Activated T-cell treated with anti-CD3 and anti-CD28 coated beads, Interleukin-2, amount 50 U/mL, for 4 hours (primary cell): ENCODE measurements at regions not wholly inside any gene's neighbourhood (a gene's known extent, or its start where the extent isn't known, plus 50 kb on each side); places are given as distances from the start of the nearest gene placed in this dataset.
"Not testable (repeated sequence)": the region's sequence is repeated elsewhere in the genome, so short reads cannot be mapped to it uniquely, and the experiment has no call there.

Experiments
- ATAC-seq, 2 donors: fragments of 200-7000 bp; cut with Tn5 transposase; one replicate each; pipeline ENCODE4 v1.10.0; 2021
- DNase-seq: peaks from one replicate; pipeline ENCODE4 v3.0.0-alpha.2; 2020
- H3K27me3 Mint-ChIP-seq: one replicate; pipeline ENCODE4 v1.8.0; 2021; ENCODE audit warnings: low read depth, mixed read lengths
- H3K36me3 Mint-ChIP-seq: one replicate; pipeline ENCODE4 v1.8.0; 2022; ENCODE audit warnings: mixed read lengths; ENCODE audit not compliant: insufficient read depth
- H3K4me1 Mint-ChIP-seq: one replicate; pipeline ENCODE4 v1.8.0; 2021; ENCODE audit warnings: low read depth, mixed read lengths
- H3K4me3 Mint-ChIP-seq: one replicate; pipeline ENCODE4 v1.8.0; 2021; ENCODE audit warnings: mild to moderate bottlenecking, moderate library complexity, mixed read lengths
- H3K9me3 Mint-ChIP-seq: one replicate; pipeline ENCODE4 v1.8.0; 2021; ENCODE audit warnings: mixed read lengths

GRCh38 chr9:135374591-135374990, 105.0 kb upstream of the PPP1R26 start:
- Mint-ChIP-seq H3K27me3 (peaks cover 5% of the 10 kb centered on the region), H3K4me1 (no peaks in the 10 kb centered on the region), H3K36me3 (no peaks in the 10 kb centered on the region), H3K4me3 (no peak overlapping the region), H3K9me3 (no peaks in the 10 kb centered on the region)
- ATAC-seq (no peak), DNase-seq (no peak)

- H3K4me1 Mint-ChIP-seq: no peaks in the 10 kb centered on the region
- DNase-seq: no peak
- ATAC-seq: no peak
- H3K9me3 Mint-ChIP-seq: no peaks in the 10 kb centered on the region
- no peak overlapping the region for H3K4me3 Mint-ChIP-seq
- H3K36me3 Mint-ChIP-seq: no peaks in the 10 kb centered on the region
- H3K27me3 Mint-ChIP-seq: peaks cover 5% of the 10 kb centered on the region
Measured at GRCh38 chr9:135375001-135375400, 104.6 kb upstream of the PPP1R26 start.

- no peak overlapping the region for H3K4me3 Mint-ChIP-seq
- no peak for ATAC-seq
Measured at GRCh38 chr9:135376511-135377265, 102.9 kb upstream of the PPP1R26 start.

GRCh38 chr9:135377431-135377830, 102.2 kb upstream of the PPP1R26 start:
- DNase-seq: no peak
- no peaks in the 10 kb centered on the region for H3K36me3 Mint-ChIP-seq
- no peaks in the 10 kb centered on the region for H3K4me1 Mint-ChIP-seq
- peaks cover 5% of the 10 kb centered on the region for H3K27me3 Mint-ChIP-seq
- H3K9me3 Mint-ChIP-seq: no peaks in the 10 kb centered on the region
- H3K4me3 Mint-ChIP-seq: no peak overlapping the region
- ATAC-seq: no peak

More at GRCh38 chr9:135376511-135377265, 102.9 kb upstream of the PPP1R26 start:
- peaks cover 5% of the 10 kb centered on the region for H3K27me3 Mint-ChIP-seq
- no peaks in the 10 kb centered on the region for H3K9me3 Mint-ChIP-seq
- DNase-seq: no peak
- H3K4me1 Mint-ChIP-seq: no peaks in the 10 kb centered on the region
- H3K36me3 Mint-ChIP-seq: no peaks in the 10 kb centered on the region

- H3K27me3 Mint-ChIP-seq: peaks cover 5% of the 10 kb centered on the region
Measured at GRCh38 chr9:135378751-135379150, 100.8 kb upstream of the PPP1R26 start.

GRCh38 chr9:135379540-135380267, 99.9 kb upstream of the PPP1R26 start:
- ATAC-seq: no peak
- Mint-ChIP-seq H3K4me3 (no peak overlapping the region), H3K4me1 (no peaks in the 10 kb centered on the region), H3K9me3 (no peaks in the 10 kb centered on the region), H3K36me3 (no peaks in the 10 kb centered on the region), H3K27me3 (peaks cover 5% of the 10 kb centered on the region)
- no peak for DNase-seq

More at GRCh38 chr9:135378751-135379150, 100.8 kb upstream of the PPP1R26 start:
- Mint-ChIP-seq H3K4me1 (no peaks in the 10 kb centered on the region), H3K36me3 (no peaks in the 10 kb centered on the region), H3K9me3 (no peaks in the 10 kb centered on the region), H3K4me3 (no peak overlapping the region)
- no peak for ATAC-seq
- DNase-seq: no peak

GRCh38 chr9:135380311-135380960, 99.1 kb upstream of the PPP1R26 start:
- no peak overlapping the region for H3K4me3 Mint-ChIP-seq
- no peaks in the 10 kb centered on the region for H3K36me3 Mint-ChIP-seq
- no peak for DNase-seq

GRCh38 chr9:135381762-135382310, 97.7 kb upstream of the PPP1R26 start:
- Mint-ChIP-seq H3K9me3 (no peaks in the 10 kb centered on the region), H3K4me1 (no peaks in the 10 kb centered on the region), H3K4me3 (no peak overlapping the region), H3K36me3 (no peaks in the 10 kb centered on the region), H3K27me3 (peaks cover 3% of the 10 kb centered on the region)
- ATAC-seq (no peak), DNase-seq (no peak)

More at GRCh38 chr9:135380311-135380960, 99.1 kb upstream of the PPP1R26 start:
- Mint-ChIP-seq H3K4me1 (no peaks in the 10 kb centered on the region), H3K9me3 (no peaks in the 10 kb centered on the region), H3K27me3 (peaks cover 5% of the 10 kb centered on the region)
- ATAC-seq: no peak

GRCh38 chr9:135384226-135384625, 95.4 kb upstream of the PPP1R26 start:
- no peak for ATAC-seq
- no peak for DNase-seq
- H3K4me1 Mint-ChIP-seq: no peaks in the 10 kb centered on the region
- H3K4me3 Mint-ChIP-seq: no peak overlapping the region
- no peaks in the 10 kb centered on the region for H3K9me3 Mint-ChIP-seq
- H3K36me3 Mint-ChIP-seq: no peaks in the 10 kb centered on the region
- peaks cover 3% of the 10 kb centered on the region for H3K27me3 Mint-ChIP-seq

- H3K9me3 Mint-ChIP-seq, ATAC-seq, DNase-seq, H3K27me3 Mint-ChIP-seq, H3K36me3 Mint-ChIP-seq, H3K4me1 Mint-ChIP-seq, H3K4me3 Mint-ChIP-seq: not testable (repeated sequence)
Measured at GRCh38 chr9:135384815-135385405, 94.7 kb upstream of the PPP1R26 start.

GRCh38 chr9:135385793-135386192, 93.8 kb upstream of the PPP1R26 start:
- H3K27me3 Mint-ChIP-seq: peaks cover 3% of the 10 kb centered on the region

GRCh38 chr9:135387976-135388375, 91.6 kb upstream of the PPP1R26 start:
- H3K4me3 Mint-ChIP-seq: no peak overlapping the region
- no peaks in the 10 kb centered on the region for H3K9me3 Mint-ChIP-seq
- no peaks in the 10 kb centered on the region for H3K36me3 Mint-ChIP-seq
- H3K27me3 Mint-ChIP-seq: peaks cover 2% of the 10 kb centered on the region
- ATAC-seq: no peak
- DNase-seq: no peak
- no peaks in the 10 kb centered on the region for H3K4me1 Mint-ChIP-seq

More at GRCh38 chr9:135385793-135386192, 93.8 kb upstream of the PPP1R26 start:
- Mint-ChIP-seq H3K4me3 (no peak overlapping the region), H3K4me1 (no peaks in the 10 kb centered on the region), H3K9me3 (no peaks in the 10 kb centered on the region), H3K36me3 (no peaks in the 10 kb centered on the region)
- ATAC-seq: no peak
- no peak for DNase-seq

GRCh38 chr9:135388530-135388929, 91.1 kb upstream of the PPP1R26 start:
- no peaks in the 10 kb centered on the region for H3K9me3 Mint-ChIP-seq
- no peak overlapping the region for H3K4me3 Mint-ChIP-seq
- no peaks in the 10 kb centered on the region for H3K4me1 Mint-ChIP-seq
- no peak for DNase-seq
- no peak for ATAC-seq
- no peaks in the 10 kb centered on the region for H3K27me3 Mint-ChIP-seq
- no peaks in the 10 kb centered on the region for H3K36me3 Mint-ChIP-seq

- no peak for DNase-seq
- Mint-ChIP-seq H3K36me3 (no peaks in the 10 kb centered on the region), H3K9me3 (no peaks in the 10 kb centered on the region), H3K4me3 (no peak overlapping the region), H3K4me1 (no peaks in the 10 kb centered on the region), H3K27me3 (no peaks in the 10 kb centered on the region)
- no peak for ATAC-seq
Measured at GRCh38 chr9:135391759-135392158, 87.8 kb upstream of the PPP1R26 start.
